HG02623 (cell line): ENCODE measurements at regions not wholly inside any gene's neighbourhood (a gene's known extent, or its start where the extent isn't known, plus 50 kb on each side); places are given as distances from the start of the nearest gene placed in this dataset.

Experiments
- ATAC-seq: cut with Tn5 transposase; IDR thresholded peaks from one replicate; pipeline ENCODE4 v1.9.1; 2021; ENCODE audit warnings: moderate library complexity; ENCODE audit not compliant: unreplicated experiment

- ATAC-seq: no peak
These were observed 640.2 kb downstream of the SATB2 start for GRCh38 chr2:198817536-198817935.

GRCh38 chr2:198815626-198816025 is 642.1 kb downstream of the SATB2 start:
- ATAC-seq: no peak

DNA sequence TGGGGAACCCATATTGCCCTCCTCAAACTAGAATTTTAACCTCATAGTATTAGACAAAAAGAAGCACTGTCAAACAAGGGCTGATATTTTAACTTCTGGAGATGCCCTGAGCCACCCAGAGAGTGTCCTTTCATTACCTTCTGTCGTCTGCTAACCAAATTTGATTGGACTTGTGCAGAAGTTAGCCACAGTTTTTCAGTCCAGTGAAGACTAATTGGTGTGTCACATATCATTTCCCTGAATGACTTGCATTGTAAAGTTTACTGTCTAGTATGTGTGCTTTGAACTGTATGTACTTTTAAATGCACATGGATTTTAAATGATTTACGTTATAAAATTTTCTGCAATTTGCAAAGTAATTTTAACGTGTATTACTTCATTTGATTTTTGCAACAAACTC is 646.5 kb downstream of the SATB2 start:
- ATAC-seq: no peak

DNA sequence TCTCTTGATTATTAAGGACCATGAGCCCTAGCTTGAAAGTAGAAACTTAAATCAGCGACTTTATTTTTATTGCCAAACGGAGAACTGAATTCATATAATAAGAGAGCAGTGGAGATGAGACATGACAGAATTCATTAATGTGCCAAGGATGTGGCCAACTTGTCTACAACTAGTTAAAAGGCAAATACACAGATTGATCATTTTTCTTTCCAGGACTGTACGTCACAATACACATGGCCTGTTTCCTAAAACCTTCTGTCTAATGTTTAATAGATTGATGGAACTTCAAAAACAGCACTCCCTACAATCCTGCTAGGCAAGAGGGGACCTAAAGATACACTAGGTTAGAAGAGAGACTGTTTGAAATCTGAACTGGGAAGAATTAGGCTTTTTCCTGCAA is 647.8 kb downstream of the SATB2 start:
- ATAC-seq: no peak

GRCh38 chr2:198807131-198807530 is 650.6 kb downstream of the SATB2 start:
- ATAC-seq: no peak

DNA sequence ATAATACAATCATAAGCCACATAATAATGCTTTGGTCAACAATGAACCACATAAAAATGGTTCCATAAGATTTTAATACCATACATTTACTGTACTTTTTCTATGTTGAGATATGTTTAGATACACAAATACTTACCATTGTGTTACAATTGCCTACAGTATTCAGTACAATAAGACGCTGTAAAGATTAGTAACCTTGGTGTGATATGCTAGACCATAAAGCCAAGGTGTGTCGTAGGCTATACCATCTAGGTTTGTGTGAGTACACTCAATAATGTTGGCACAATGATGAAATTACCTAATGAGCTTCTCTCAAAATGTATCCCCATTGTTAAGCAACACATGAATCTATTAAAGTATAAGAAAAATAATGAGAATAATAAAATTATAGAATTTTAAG is 662.3 kb downstream of the SATB2 start:
- ATAC-seq: no peak

DNA sequence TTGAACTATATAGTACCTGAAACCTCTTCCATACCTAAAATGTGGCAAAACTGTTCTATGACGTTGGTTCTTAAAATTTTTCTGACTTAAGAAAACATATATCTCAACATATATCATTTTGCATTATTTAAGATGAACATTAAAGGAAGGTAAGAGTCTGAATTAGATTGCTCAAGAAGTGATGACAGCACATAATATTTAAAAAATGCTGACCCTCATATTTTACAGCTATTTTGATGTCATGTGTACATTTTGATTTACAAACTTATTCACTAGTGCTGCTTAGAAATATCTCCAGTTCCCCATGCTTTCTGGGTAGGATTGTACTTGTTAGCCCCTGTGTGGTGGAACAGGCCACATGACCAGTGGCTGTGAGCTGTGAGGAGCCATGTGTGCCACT is 666.1 kb downstream of the SATB2 start:
- no peak for ATAC-seq

GRCh38 chr2:198788676-198789075 is 669.1 kb downstream of the SATB2 start:
- no peak for ATAC-seq

DNA sequence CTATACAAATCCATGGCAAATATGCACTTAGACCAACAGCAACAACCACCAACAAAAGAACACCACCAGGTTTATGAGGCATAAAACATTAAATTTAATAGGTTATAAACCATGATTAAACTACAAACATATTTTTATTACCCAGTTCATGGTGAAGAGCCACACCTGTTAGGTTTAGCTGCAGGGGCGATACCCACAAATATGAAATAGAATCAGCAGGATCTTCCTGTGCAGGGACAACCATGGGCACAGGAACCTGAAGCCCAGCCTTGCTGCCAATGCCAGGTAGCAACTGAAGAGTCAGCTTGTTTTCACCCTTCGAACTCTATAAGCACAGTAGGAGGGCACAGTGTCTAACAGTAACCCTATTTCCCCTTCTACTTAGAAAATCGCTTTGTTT is 675.0 kb downstream of the SATB2 start:
- ATAC-seq: no peak

DNA sequence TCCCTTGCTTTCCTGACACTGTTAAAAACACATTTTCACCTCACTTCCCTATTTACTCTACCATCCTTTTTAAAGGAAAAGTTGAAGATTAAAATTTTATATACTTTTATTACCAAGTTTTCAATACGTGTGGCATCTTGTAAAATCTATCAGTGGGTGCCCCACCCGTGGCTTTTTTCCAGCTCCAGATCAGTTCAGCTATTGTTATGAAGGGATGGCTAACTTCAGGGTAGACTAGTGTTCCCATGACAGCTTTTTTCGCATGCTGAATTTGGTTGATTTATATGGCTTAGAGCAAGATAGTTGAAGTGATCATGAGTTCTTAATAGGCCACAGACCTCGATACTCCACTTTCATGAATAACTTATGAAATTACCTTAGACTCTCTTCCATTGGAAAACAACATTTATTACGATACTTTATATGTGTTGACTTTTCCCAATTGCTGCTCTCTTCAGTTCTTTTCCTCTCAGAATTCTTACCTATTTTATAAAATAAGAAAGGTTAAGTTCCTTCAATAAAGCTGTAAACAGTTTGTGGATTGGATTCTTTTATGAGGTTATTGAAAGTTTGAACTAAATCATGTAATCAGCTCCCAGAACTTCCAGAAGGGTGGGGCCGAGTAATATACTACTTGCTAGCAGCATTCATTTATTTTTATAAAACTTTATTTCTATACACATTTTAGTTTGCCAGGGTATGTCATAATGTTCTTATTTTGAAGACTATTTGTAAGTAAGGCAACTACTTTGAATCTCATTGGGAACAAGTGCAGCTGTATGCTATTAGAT is 680.9 kb downstream of the SATB2 start:
- no peak for ATAC-seq

DNA sequence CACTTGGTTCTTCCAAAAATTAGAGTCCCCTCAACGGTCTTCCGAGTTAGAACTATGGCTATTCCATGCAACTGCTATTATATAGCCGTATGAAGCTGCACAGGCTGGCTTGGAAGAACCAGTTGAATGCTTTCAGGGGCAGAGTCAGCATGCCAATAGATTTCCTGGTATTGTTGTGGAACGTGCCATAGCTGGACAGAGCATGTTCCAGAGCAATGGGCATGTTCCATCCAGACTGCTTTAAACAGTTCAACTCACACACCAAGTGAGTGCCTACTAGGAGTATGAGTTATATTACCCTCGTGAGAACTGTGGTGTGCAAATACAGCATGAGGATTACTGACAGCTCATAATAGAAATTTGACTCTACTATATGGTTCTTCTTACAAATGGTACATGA is 682.0 kb downstream of the SATB2 start:
- no peak for ATAC-seq

GRCh38 chr2:198774576-198774975 is 683.2 kb downstream of the SATB2 start:
- no peak for ATAC-seq

- ATAC-seq: no peak
These were observed 690.0 kb downstream of the SATB2 start for GRCh38 chr2:198767694-198768093.

GRCh38 chr2:198763793-198764192 is 693.9 kb downstream of the SATB2 start:
- ATAC-seq: no peak

DNA sequence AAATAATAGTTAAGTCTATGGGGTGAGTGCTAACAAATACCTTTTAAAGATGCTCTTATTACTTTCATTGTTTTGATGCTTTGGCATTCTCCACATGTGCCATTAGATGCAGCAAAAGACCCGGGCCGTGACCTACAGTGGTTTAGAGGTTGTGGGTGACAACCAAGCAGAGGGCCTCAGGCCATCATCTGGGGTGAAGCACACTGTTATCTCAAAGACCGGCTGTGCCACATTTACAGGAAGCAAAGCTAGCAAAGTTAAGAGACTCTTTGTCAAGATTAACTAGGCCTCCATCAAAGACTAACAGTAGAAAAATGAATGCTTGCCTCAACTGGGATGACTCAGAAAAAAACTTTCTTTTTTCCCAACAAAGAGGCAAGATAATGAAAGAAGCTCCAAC is 695.3 kb downstream of the SATB2 start:
- no peak for ATAC-seq

GRCh38 chr2:198757069-198757468 is 700.7 kb downstream of the SATB2 start:
- ATAC-seq: no peak

DNA sequence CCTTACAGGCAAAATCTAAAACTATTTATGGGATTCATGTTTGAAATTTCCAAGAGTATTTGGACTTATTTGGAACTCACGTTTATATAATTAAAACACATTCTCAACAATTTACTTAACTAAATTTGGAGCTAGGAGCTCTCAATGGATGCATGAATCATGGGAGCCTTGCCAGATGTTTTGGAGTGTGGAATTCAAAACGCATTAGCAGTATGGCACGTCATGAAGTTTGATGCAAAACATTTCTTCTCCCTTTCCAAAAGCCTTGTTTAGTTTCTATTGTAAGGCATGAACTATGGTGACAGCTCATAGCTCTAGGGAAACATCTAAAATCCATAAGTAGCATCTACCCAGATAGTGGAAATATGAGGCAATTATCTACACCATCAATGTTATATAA is 701.6 kb downstream of the SATB2 start:
- no peak for ATAC-seq

GRCh38 chr2:198753101-198753500 is 704.6 kb downstream of the SATB2 start:
- ATAC-seq: no peak

DNA sequence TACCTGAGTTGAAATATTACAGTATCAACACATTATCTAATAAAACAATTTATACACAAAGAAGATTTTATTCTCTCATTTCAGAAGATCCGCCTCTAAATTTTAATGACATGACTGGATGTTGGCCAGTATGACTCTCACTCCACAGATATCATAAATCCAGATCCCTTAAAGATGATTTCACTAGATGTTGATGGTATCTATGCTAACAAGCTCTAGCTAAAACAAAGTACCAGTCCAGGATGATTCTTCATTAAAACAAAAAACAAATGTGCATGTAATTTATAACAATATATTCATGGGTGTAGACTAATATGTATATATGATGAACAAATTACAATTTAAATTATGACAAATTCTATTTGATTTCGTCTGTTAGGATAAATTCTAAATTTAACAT is 708.4 kb downstream of the SATB2 start:
- ATAC-seq: no peak

- ATAC-seq: no peak
These were observed 725.8 kb downstream of the SATB2 start for GRCh38 chr2:198731842-198732399.

DNA sequence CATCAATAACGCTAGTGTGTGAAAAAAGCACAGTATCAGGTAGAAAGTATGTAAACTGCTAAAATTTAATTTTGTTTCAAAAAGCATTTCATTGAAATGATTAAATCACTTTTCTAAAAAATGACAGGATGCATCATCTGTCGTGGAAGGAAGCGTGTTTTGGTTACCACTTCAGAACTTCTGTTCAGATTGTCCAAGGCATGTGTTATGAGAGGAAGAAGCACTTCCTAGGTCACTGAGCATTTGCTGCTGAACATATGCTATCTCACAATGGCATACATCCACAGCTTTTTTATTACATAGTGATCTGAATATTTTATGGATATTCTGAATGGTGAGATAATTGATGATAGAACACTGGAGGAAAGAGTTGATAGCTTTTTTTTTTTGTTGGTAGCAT is 737.5 kb downstream of the SATB2 start:
- ATAC-seq: no peak

GRCh38 chr2:198717451-198717850 is 740.3 kb downstream of the SATB2 start:
- ATAC-seq: no peak

DNA sequence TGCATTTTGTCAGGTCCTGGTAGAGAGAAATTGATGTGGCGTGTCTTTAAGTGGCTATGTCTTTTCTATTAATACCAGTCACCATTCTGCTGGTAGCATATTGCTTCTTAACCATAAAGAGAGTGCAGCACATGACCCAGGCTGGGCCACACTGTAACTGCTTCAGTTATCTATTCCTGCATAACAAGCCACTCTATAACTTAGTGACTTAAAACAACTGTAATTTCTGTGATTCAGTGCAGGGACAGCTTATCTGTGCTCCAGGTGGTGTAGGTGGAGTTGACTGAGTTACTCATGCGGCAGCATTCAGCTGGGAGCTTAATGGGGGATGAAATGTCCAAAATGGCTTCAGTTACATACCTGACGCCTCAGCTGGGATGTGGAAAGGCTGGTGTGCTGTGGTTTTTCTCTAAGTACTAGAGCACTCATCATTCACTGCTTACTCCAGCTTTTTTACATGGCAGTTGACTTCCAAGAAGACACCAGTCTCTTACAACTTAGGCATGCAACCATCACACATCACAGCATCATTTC is 742.4 kb downstream of the SATB2 start:
- no peak for ATAC-seq
